Neural progenitor cell (in vitro differentiated cells): ENCODE measurements at regions not wholly inside any gene's neighbourhood (a gene's known extent, or its start where the extent isn't known, plus 50 kb on each side); places are given as distances from the start of the nearest gene placed in this dataset.
A peak's percentile ranks its signal among the peaks of the same experiment; 100 is the strongest.

Source experiments
- DNase-seq: peaks from one replicate; pipeline ENCODE4 v3.0.0-alpha.2; 2016; ENCODE audit warnings: low spot score
- H2AFZ ChIP-seq: fragments of 200-600 bp; sonication (generic); replicated peaks from 2 replicates; pipeline ENCODE4 v1.6.1; 2016; ENCODE audit warnings: antibody characterized with exemption
- H3F3A ChIP-seq: fragments of 200-600 bp; sonication (generic); 2 replicates; pipeline ENCODE4 v1.6.1; 2016; ENCODE audit warnings: antibody characterized with exemption, low read depth
- H3K27ac ChIP-seq: fragments of 200-600 bp; sonication (generic); 2 replicates; pipeline ENCODE4 v1.5.1; 2016; ENCODE audit warnings: mild to moderate bottlenecking
- H3K27me3 ChIP-seq: fragments of 200-600 bp; sonication (generic); 2 replicates; pipeline ENCODE4 v1.6.1; 2016; ENCODE audit warnings: mild to moderate bottlenecking, moderate library complexity
- H3K36me3 ChIP-seq: fragments of 200-600 bp; sonication (generic); 2 replicates; pipeline ENCODE4 v1.5.1; 2016
- H3K4me1 ChIP-seq: fragments of 200-600 bp; sonication (generic); 2 replicates; pipeline ENCODE4 v1.6.1; 2016; ENCODE audit warnings: mixed run types
- H3K4me2 ChIP-seq: fragments of 200-600 bp; sonication (generic); 2 replicates; pipeline ENCODE4 v1.6.1; 2016
- H3K4me3 ChIP-seq: fragments of 200-600 bp; sonication (generic); 2 replicates; pipeline ENCODE4 v1.5.1; 2016
- H3K79me2 ChIP-seq: fragments of 200-600 bp; sonication (generic); 2 replicates; pipeline ENCODE4 v1.6.1; 2016; ENCODE audit warnings: low read depth
- H3K9ac ChIP-seq: fragments of 200-600 bp; sonication (generic); 2 replicates; pipeline ENCODE4 v1.6.1; 2016
- H3K9me3 ChIP-seq: fragments of 200-600 bp; sonication (generic); 2 replicates; pipeline ENCODE4 v1.5.1; 2016; ENCODE audit warnings: low read depth
- H4K20me1 ChIP-seq: fragments of 200-600 bp; sonication (generic); 2 replicates; pipeline ENCODE4 v1.6.1; 2016; ENCODE audit warnings: low read depth
- H3K27ac Mint-ChIP-seq: 3 replicates; pipeline ENCODE4 v1.8.0; 2021; ENCODE audit warnings: mixed read lengths
- H3K27me3 Mint-ChIP-seq: 2 replicates; pipeline ENCODE4 v1.8.0; 2022; ENCODE audit warnings: low read depth, mild to moderate bottlenecking, inconsistent platforms, moderate library complexity, mixed read lengths; ENCODE audit not compliant: insufficient read depth
- H3K36me3 Mint-ChIP-seq: 3 replicates; pipeline ENCODE4 v1.8.0; 2021; ENCODE audit warnings: mixed read lengths
- H3K4me1 Mint-ChIP-seq: 3 replicates; pipeline ENCODE4 v1.8.0; 2021; ENCODE audit warnings: mixed read lengths
- H3K4me3 Mint-ChIP-seq: 3 replicates; pipeline ENCODE4 v1.8.0; 2021; ENCODE audit warnings: mild to moderate bottlenecking, moderate library complexity, mixed read lengths
- H3K9me3 Mint-ChIP-seq: 3 replicates; pipeline ENCODE4 v1.8.0; 2020; ENCODE audit warnings: mixed read lengths
- EZH2 ChIP-seq: fragments of 200-600 bp; sonication (generic); IDR thresholded peaks from 2 replicates; pipeline ENCODE4 v1.6.1; 2017; ENCODE audit warnings: antibody characterized with exemption, mild to moderate bottlenecking, moderate library complexity
- EZH2phosphoT487 ChIP-seq: fragments of 200-600 bp; sonication (generic); IDR thresholded peaks from 2 replicates; pipeline ENCODE4 v1.6.1; 2017; ENCODE audit warnings: antibody characterized with exemption
- TF ChIP-seq, protein P1 (sequence below): fragments of 200-600 bp; sonication (generic); IDR thresholded peaks from 2 replicates; pipeline ENCODE4 v1.5.1; 2017; ENCODE audit warnings: antibody characterized with exemption, mild to moderate bottlenecking

DNA sequence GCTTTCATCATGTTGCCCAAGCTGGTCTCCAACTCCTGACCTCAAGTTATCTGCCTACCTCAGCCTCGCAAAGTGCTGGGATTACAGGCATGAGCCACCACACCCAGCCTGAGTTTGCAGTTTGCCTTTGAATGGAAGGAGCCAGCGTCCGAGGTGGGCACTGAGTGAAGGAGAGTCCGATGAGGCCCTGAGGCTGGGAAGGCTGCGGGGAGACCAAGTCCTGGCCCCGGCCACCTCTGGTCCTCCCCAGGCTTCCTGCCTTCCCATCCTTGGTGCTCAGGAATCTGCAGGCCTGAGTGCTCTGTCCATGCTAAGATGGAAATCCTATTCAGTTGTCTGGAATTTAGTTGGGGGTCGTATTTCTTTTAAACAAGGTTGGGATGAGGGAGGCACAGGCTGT, 82.9 kb downstream of the SMIM21 start:
- H3K9me3 Mint-ChIP-seq, result peaks cover 3% of the 10 kb centered on the region
- peaks cover 37% of the 10 kb centered on the region for H3K27me3 Mint-ChIP-seq
- Histone ChIP-seq H3K27me3 (no peaks in the 10 kb centered on the region), H3K9me3 (no peaks in the 10 kb centered on the region), H2AFZ (no peak overlapping the region), H3K79me2 (no peaks in the 10 kb centered on the region), H3K27ac (no peak overlapping the region), H3K4me1 (peaks cover 20% of the 10 kb centered on the region), H3K4me2 (no peak overlapping the region), H3K9ac (no peak overlapping the region), H4K20me1 (no peaks in the 10 kb centered on the region), H3F3A (no peaks in the 10 kb centered on the region), H3K36me3 (no peaks in the 10 kb centered on the region), H3K4me3 (no peak overlapping the region)
- H3K27ac Mint-ChIP-seq, result no peak overlapping the region
- TF ChIP-seq EZH2phosphoT487, result no peak
- TF ChIP-seq, protein P1, sequence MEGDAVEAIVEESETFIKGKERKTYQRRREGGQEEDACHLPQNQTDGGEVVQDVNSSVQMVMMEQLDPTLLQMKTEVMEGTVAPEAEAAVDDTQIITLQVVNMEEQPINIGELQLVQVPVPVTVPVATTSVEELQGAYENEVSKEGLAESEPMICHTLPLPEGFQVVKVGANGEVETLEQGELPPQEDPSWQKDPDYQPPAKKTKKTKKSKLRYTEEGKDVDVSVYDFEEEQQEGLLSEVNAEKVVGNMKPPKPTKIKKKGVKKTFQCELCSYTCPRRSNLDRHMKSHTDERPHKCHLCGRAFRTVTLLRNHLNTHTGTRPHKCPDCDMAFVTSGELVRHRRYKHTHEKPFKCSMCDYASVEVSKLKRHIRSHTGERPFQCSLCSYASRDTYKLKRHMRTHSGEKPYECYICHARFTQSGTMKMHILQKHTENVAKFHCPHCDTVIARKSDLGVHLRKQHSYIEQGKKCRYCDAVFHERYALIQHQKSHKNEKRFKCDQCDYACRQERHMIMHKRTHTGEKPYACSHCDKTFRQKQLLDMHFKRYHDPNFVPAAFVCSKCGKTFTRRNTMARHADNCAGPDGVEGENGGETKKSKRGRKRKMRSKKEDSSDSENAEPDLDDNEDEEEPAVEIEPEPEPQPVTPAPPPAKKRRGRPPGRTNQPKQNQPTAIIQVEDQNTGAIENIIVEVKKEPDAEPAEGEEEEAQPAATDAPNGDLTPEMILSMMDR, result no peak
- no peak for TF ChIP-seq EZH2
- peaks cover 48% of the 10 kb centered on the region for H3K4me1 Mint-ChIP-seq
- H3K4me3 Mint-ChIP-seq, result no peak overlapping the region
- DNase-seq, result no peak
- H3K36me3 Mint-ChIP-seq, result no peaks in the 10 kb centered on the region

DNA sequence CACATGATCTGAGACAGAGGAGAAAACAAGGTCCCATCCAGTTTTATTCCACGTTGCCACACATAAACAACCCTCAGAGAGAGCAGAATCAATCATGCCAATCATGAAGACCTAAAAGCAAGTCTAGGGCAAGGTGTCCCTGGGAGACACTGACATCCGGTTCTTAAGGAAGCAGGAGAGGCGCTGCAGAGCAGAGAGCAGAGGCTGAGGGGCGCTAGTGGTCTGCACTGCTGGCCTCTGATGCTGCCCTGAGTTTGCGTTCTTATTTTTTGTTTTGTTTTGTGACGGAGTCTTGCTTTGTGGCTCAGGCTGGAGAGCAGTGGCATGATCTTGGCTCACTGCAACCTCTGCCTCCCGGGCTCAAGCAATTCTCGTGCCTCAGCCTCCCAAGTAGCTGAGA, 83.3 kb downstream of the SMIM21 start:
- Mint-ChIP-seq H3K9me3 (peaks cover 3% of the 10 kb centered on the region), H3K4me3 (no peak overlapping the region), H3K36me3 (no peaks in the 10 kb centered on the region), H3K4me1 (peaks cover 48% of the 10 kb centered on the region), H3K27ac (no peak overlapping the region), H3K27me3 (peaks cover 37% of the 10 kb centered on the region)
- Histone ChIP-seq H2AFZ (no peak overlapping the region), H3K27ac (no peak overlapping the region), H3K4me1 (peaks cover 20% of the 10 kb centered on the region), H3K79me2 (no peaks in the 10 kb centered on the region), H3F3A (no peaks in the 10 kb centered on the region), H3K36me3 (no peaks in the 10 kb centered on the region), H3K4me3 (no peak overlapping the region), H3K9ac (no peak overlapping the region), H4K20me1 (no peaks in the 10 kb centered on the region), H3K27me3 (no peaks in the 10 kb centered on the region), H3K4me2 (no peak overlapping the region), H3K9me3 (no peaks in the 10 kb centered on the region)
- TF ChIP-seq EZH2, result no peak
- TF ChIP-seq EZH2phosphoT487, result no peak
- TF ChIP-seq, protein P1, result peak; percentile 23
- DNase-seq, result no peak

DNA sequence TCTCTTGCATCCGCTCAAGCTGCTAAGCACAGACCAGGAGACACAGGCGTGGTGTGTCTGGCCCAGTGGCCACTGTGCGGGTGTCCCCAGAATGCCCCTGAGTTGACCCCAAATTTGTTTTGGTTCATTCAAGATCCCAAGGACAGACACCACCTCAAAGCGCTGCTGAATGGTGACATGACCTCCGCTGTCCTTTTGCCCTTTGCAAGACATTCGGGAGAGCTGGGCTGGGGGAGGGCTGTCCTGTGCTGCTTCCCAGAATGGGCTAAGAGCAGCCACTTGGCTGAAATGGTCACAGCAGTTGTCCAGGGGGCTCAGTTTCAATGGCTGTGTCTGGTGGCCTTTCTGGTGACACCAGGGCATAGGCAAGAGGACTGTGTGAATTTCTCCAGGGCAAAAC, 84.1 kb downstream of the SMIM21 start:
- H3K79me2 ChIP-seq, result no peaks in the 10 kb centered on the region
- H3K9ac ChIP-seq, result no peak overlapping the region
- no peak overlapping the region for H3K27ac ChIP-seq
- peaks cover 48% of the 10 kb centered on the region for H3K4me1 Mint-ChIP-seq
- peaks cover 20% of the 10 kb centered on the region for H3K4me1 ChIP-seq
- no peaks in the 10 kb centered on the region for H3K27me3 ChIP-seq
- no peaks in the 10 kb centered on the region for H3K36me3 ChIP-seq
- no peaks in the 10 kb centered on the region for H3K9me3 ChIP-seq
- no peaks in the 10 kb centered on the region for H3K36me3 Mint-ChIP-seq
- no peaks in the 10 kb centered on the region for H3F3A ChIP-seq
- H3K27me3 Mint-ChIP-seq, result peaks cover 34% of the 10 kb centered on the region
- no peak overlapping the region for H3K27ac Mint-ChIP-seq
- no peak overlapping the region for H3K4me3 Mint-ChIP-seq
- peak; percentile 39 for DNase-seq
- TF ChIP-seq EZH2, result no peak
- TF ChIP-seq, protein P1, result no peak
- no peak for TF ChIP-seq EZH2phosphoT487
- H2AFZ ChIP-seq, result no peak overlapping the region
- no peak overlapping the region for H3K4me2 ChIP-seq
- peaks cover 3% of the 10 kb centered on the region for H3K9me3 Mint-ChIP-seq
- no peak overlapping the region for H3K4me3 ChIP-seq
- H4K20me1 ChIP-seq, result no peaks in the 10 kb centered on the region
